ENCODE measurements at regions not wholly inside any gene's neighbourhood (a gene's known extent, or its start where the extent isn't known, plus 50 kb on each side); places are given as distances from the start of the nearest gene placed in this dataset.

- TF ChIP-seq TAF1 (IDR thresholded peaks at IDR 0.05; ENCODE audit: low read depth, low read length) (no peak), POLR2AphosphoS5 (IDR thresholded peaks at IDR 0.05; ENCODE audit: low read depth, low read length) (no peak), POLR2A (IDR thresholded peaks at IDR 0.05; ENCODE audit: low read depth, low read length) (no peak), SPI1 (IDR thresholded peaks at IDR 0.05; ENCODE audit: low read depth, low read length) (no peak), PAX5 (IDR thresholded peaks at IDR 0.05; ENCODE audit: insufficient read depth, low read length, severe bottlenecking) (no peak), POU2F2 (IDR thresholded peaks at IDR 0.05; ENCODE audit: low read depth, low read length) (no peak)
Observed at GRCh38 chr14:35193161-35193560, 70.8 kb downstream of the PRORP start.

All from GM12891 (cell line).